ENCODE measurements at regions not wholly inside any gene's neighbourhood (a gene's known extent, or its start where the extent isn't known, plus 50 kb on each side); places are given as distances from the start of the nearest gene placed in this dataset.
A peak's percentile ranks its signal among the peaks of the same experiment; 100 is the strongest.

- CTCF ChIA-PET, result no interaction called here
- no peaks in the 10 kb centered on the region for H3K4me1 ChIP-seq (ENCODE audit: insufficient read depth, low read length)
- POLR2A ChIA-PET (ENCODE audit: unreplicated experiment), result no interaction called here
- H3K36me3 ChIP-seq (ENCODE audit: low read depth, low read length), result no peaks in the 10 kb centered on the region
- DNase-seq, result peak; percentile 17
- no peaks in the 10 kb centered on the region for H3K27me3 ChIP-seq (ENCODE audit: low read length)
- no peak overlapping the region for H2AFZ ChIP-seq (ENCODE audit: low read length)
- H3K4me2 ChIP-seq (ENCODE audit: low read length), result no peak overlapping the region
- no peak overlapping the region for H3K9ac ChIP-seq (ENCODE audit: low read length)
- TF ChIP-seq EZH2phosphoT487 (IDR thresholded peaks at IDR 0.05; ENCODE audit: borderline replicate concordance, low read length) (no peak), CTCF (conservative IDR thresholded peaks at IDR 0.05; ENCODE audit: low read depth, low read length) (no peak), EZH2 (IDR thresholded peaks at IDR 0.05; ENCODE audit: low read length, unreplicated experiment) (no peak)
- H4K20me1 ChIP-seq (ENCODE audit: low read length), result no peaks in the 10 kb centered on the region
- no peaks in the 10 kb centered on the region for H3F3A ChIP-seq (ENCODE audit: low read length, unreplicated experiment)
- no TSS peak for BruUV-seq (replicated peaks)
- ATAC-seq, result no peak
- H3K79me2 ChIP-seq (ENCODE audit: low read length), result no peaks in the 10 kb centered on the region
- intact Hi-C loops (cut with micrococcal nuclease), result no loop called here
- H3K4me3 ChIP-seq (ENCODE audit: low read length), result no peak overlapping the region
- no peak overlapping the region for H3K27ac ChIP-seq (ENCODE audit: low read length)
- H3K9me2 ChIP-seq (replicated peaks; ENCODE audit: low read length), result no peaks in the 10 kb centered on the region
- H3K9me3 ChIP-seq (ENCODE audit: low read length), result no peaks in the 10 kb centered on the region
Measured at GRCh38 chr2:15092691-15093090, 460.2 kb downstream of the LRATD1 start.

- no peaks in the 10 kb centered on the region for H3K27me3 ChIP-seq (ENCODE audit: low read length)
- no peaks in the 10 kb centered on the region for H4K20me1 ChIP-seq (ENCODE audit: low read length)
- H3K9me3 ChIP-seq (ENCODE audit: low read length), result no peaks in the 10 kb centered on the region
- CTCF ChIA-PET, result no interaction called here
- no peaks in the 10 kb centered on the region for H3K9me2 ChIP-seq (replicated peaks; ENCODE audit: low read length)
- no peak overlapping the region for H3K27ac ChIP-seq (ENCODE audit: low read length)
- H3K4me2 ChIP-seq (ENCODE audit: low read length), result no peak overlapping the region
- intact Hi-C loops (cut with micrococcal nuclease), result no loop called here
- BruUV-seq (replicated peaks), result no TSS peak
- H3K36me3 ChIP-seq (ENCODE audit: low read depth, low read length), result no peaks in the 10 kb centered on the region
- POLR2A ChIA-PET (ENCODE audit: unreplicated experiment), result no interaction called here
- no peak overlapping the region for H3K9ac ChIP-seq (ENCODE audit: low read length)
- H3K4me3 ChIP-seq (ENCODE audit: low read length), result no peak overlapping the region
- TF ChIP-seq EZH2 (IDR thresholded peaks at IDR 0.05; ENCODE audit: low read length, unreplicated experiment) (no peak), EZH2phosphoT487 (IDR thresholded peaks at IDR 0.05; ENCODE audit: borderline replicate concordance, low read length) (no peak), CTCF (conservative IDR thresholded peaks at IDR 0.05; ENCODE audit: low read depth, low read length) (no peak)
- no peak for ATAC-seq
- no peak for DNase-seq
- no peaks in the 10 kb centered on the region for H3F3A ChIP-seq (ENCODE audit: low read length, unreplicated experiment)
- H2AFZ ChIP-seq (ENCODE audit: low read length), result no peak overlapping the region
- H3K79me2 ChIP-seq (ENCODE audit: low read length), result no peaks in the 10 kb centered on the region
- no peaks in the 10 kb centered on the region for H3K4me1 ChIP-seq (ENCODE audit: insufficient read depth, low read length)
Measured at GRCh38 chr2:15094161-15094560, 461.6 kb downstream of the LRATD1 start.

- no peak overlapping the region for H3K4me3 ChIP-seq (ENCODE audit: low read length)
- no TSS peak for BruUV-seq (replicated peaks)
- H4K20me1 ChIP-seq (ENCODE audit: low read length), result no peaks in the 10 kb centered on the region
- no peak overlapping the region for H3K27ac ChIP-seq (ENCODE audit: low read length)
- ChIA-PET CTCF (no interaction called here), POLR2A (ENCODE audit: unreplicated experiment) (no interaction called here)
- intact Hi-C loops (cut with micrococcal nuclease), result no loop called here
- no peaks in the 10 kb centered on the region for H3K4me1 ChIP-seq (ENCODE audit: insufficient read depth, low read length)
- H3K27me3 ChIP-seq (ENCODE audit: low read length), result no peaks in the 10 kb centered on the region
- no peaks in the 10 kb centered on the region for H3K9me3 ChIP-seq (ENCODE audit: low read length)
- H2AFZ ChIP-seq (ENCODE audit: low read length), result no peak overlapping the region
- DNase-seq (no peak), ATAC-seq (no peak)
- H3K79me2 ChIP-seq (ENCODE audit: low read length), result no peaks in the 10 kb centered on the region
- no peaks in the 10 kb centered on the region for H3K9me2 ChIP-seq (replicated peaks; ENCODE audit: low read length)
- no peak for TF ChIP-seq CTCF (conservative IDR thresholded peaks at IDR 0.05; ENCODE audit: low read depth, low read length)
- no peak for TF ChIP-seq EZH2phosphoT487 (IDR thresholded peaks at IDR 0.05; ENCODE audit: borderline replicate concordance, low read length)
- no peak for TF ChIP-seq EZH2 (IDR thresholded peaks at IDR 0.05; ENCODE audit: low read length, unreplicated experiment)
- no peaks in the 10 kb centered on the region for H3K36me3 ChIP-seq (ENCODE audit: low read depth, low read length)
- no peak overlapping the region for H3K4me2 ChIP-seq (ENCODE audit: low read length)
- H3F3A ChIP-seq (ENCODE audit: low read length, unreplicated experiment), result no peaks in the 10 kb centered on the region
- no peak overlapping the region for H3K9ac ChIP-seq (ENCODE audit: low read length)
Measured at GRCh38 chr2:15096873-15097272, 464.3 kb downstream of the NBAS start.

All from PC-3 (cell line).